Type B pancreatic cell (in vitro differentiated cells): ENCODE measurements at regions not wholly inside any gene's neighbourhood (a gene's known extent, or its start where the extent isn't known, plus 50 kb on each side); places are given as distances from the start of the nearest gene placed in this dataset.

Experiments used
- DNase-seq: peaks from one replicate; pipeline ENCODE4 v3.0.0; 2021; ENCODE audit warnings: mixed read lengths; ENCODE audit not compliant: unreplicated experiment; ENCODE audit errors: extremely low spot score
- H3K27ac Mint-ChIP-seq: 2 replicates; pipeline ENCODE4 v1.8.0; 2021; ENCODE audit warnings: mild to moderate bottlenecking, mixed read lengths
- H3K27me3 Mint-ChIP-seq: 2 replicates; pipeline ENCODE4 v1.8.0; 2021; ENCODE audit warnings: mixed read lengths
- H3K36me3 Mint-ChIP-seq: 2 replicates; pipeline ENCODE4 v1.8.0; 2021; ENCODE audit warnings: mixed read lengths
- H3K4me1 Mint-ChIP-seq: one replicate; pipeline ENCODE4 v1.8.0; 2021; ENCODE audit warnings: mixed read lengths; ENCODE audit not compliant: unreplicated experiment
- H3K4me3 Mint-ChIP-seq: 2 replicates; pipeline ENCODE4 v1.8.0; 2021; ENCODE audit warnings: mild to moderate bottlenecking, mixed read lengths
- H3K9me3 Mint-ChIP-seq: 2 replicates; pipeline ENCODE4 v1.8.0; 2021; ENCODE audit warnings: mixed read lengths
- TF ChIP-seq, protein P1 (sequence below): fragments of 200-600 bp; sonication (generic); conservative IDR thresholded peaks from 2 replicates; pipeline ENCODE4 v1.5.0; 2021; ENCODE audit warnings: antibody characterized with exemption, mild to moderate bottlenecking

DNA sequence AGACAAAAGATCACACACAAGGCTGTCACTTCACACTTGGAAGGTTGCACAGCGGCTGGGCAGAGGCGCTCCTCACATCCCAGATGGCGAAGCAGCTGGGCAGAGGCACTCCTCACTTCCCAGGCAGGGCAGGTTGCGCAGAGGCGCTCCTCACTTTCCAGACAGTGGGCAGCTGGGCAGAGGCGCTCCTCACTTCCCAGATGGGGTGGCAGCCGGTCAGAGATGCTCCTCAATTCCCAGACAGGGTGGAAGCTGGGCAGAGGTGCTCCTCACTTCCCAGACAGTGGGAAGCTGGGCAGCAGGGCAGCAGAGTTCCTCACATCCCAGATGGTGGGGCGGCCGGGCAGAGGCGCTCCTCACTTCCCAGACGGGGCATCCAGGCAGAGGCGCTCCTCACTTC lies 199.2 kb downstream of the RTL9 start:
- DNase-seq: no peak
- H3K4me1 Mint-ChIP-seq: no peaks in the 10 kb centered on the region
- H3K27me3 Mint-ChIP-seq: no peaks in the 10 kb centered on the region
- TF ChIP-seq, protein P1, sequence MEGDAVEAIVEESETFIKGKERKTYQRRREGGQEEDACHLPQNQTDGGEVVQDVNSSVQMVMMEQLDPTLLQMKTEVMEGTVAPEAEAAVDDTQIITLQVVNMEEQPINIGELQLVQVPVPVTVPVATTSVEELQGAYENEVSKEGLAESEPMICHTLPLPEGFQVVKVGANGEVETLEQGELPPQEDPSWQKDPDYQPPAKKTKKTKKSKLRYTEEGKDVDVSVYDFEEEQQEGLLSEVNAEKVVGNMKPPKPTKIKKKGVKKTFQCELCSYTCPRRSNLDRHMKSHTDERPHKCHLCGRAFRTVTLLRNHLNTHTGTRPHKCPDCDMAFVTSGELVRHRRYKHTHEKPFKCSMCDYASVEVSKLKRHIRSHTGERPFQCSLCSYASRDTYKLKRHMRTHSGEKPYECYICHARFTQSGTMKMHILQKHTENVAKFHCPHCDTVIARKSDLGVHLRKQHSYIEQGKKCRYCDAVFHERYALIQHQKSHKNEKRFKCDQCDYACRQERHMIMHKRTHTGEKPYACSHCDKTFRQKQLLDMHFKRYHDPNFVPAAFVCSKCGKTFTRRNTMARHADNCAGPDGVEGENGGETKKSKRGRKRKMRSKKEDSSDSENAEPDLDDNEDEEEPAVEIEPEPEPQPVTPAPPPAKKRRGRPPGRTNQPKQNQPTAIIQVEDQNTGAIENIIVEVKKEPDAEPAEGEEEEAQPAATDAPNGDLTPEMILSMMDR: no peak
- no peaks in the 10 kb centered on the region for H3K9me3 Mint-ChIP-seq
- no peak overlapping the region for H3K4me3 Mint-ChIP-seq
- no peak overlapping the region for H3K27ac Mint-ChIP-seq
- H3K36me3 Mint-ChIP-seq: no peaks in the 10 kb centered on the region

- TF ChIP-seq, protein P1: no peak
- no peak overlapping the region for H3K4me3 Mint-ChIP-seq
- no peaks in the 10 kb centered on the region for H3K27me3 Mint-ChIP-seq
- H3K9me3 Mint-ChIP-seq: no peaks in the 10 kb centered on the region
- no peaks in the 10 kb centered on the region for H3K36me3 Mint-ChIP-seq
- no peak overlapping the region for H3K27ac Mint-ChIP-seq
- no peak for DNase-seq
- H3K4me1 Mint-ChIP-seq: no peaks in the 10 kb centered on the region
These were observed 199.8 kb downstream of the RTL9 start for GRCh38 chrX:110558406-110558805.

- TF ChIP-seq, protein P1: no peak
- DNase-seq: no peak
- no peaks in the 10 kb centered on the region for H3K9me3 Mint-ChIP-seq
- H3K27ac Mint-ChIP-seq: no peak overlapping the region
- no peaks in the 10 kb centered on the region for H3K4me1 Mint-ChIP-seq
- no peaks in the 10 kb centered on the region for H3K27me3 Mint-ChIP-seq
- no peak overlapping the region for H3K4me3 Mint-ChIP-seq
- H3K36me3 Mint-ChIP-seq: no peaks in the 10 kb centered on the region
These were observed 202.4 kb downstream of the RTL9 start for GRCh38 chrX:110561034-110561433.

DNA sequence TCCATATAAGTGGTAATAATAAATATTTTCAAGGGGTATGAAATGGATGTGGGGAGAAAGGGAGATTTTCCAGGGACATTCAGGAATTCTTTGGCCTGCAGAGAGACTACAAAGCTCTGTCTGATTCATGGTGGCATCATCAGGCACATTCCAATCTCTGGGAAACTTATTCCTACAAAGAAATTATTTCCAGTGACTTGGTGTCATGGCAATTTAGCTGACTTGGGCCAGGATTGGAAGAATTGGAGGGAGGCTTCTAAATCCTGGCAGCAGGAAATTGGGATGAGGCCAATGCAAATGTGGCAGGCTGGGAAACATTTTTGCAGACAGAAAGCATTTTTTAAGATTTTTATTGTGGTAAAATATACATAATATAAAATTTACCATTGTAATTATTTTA lies 204.6 kb downstream of the RTL9 start:
- Mint-ChIP-seq H3K4me3 (no peak overlapping the region), H3K36me3 (no peaks in the 10 kb centered on the region), H3K27me3 (no peaks in the 10 kb centered on the region), H3K27ac (no peak overlapping the region), H3K4me1 (no peaks in the 10 kb centered on the region), H3K9me3 (no peaks in the 10 kb centered on the region)
- TF ChIP-seq, protein P1: no peak
- no peak for DNase-seq

DNA sequence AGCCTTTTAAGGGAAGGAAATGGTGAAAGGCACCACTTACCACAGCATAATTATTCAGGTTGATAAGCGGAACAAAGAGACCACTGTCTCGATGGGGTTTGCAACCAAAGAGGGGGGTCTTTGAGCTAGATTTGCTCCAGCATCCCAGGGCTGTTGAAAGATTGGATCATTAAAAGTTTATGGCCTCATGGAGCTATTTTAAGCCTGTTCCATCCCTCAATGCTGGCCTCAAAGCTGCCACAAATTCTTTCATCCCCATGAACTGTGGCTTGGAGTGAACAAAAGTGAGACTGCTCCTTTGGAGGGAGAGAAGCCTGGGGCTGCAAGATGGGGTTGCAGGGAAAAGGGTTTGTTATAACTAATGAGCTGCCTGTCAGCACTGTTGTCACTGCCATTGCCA lies 209.8 kb downstream of the RTL9 start:
- Mint-ChIP-seq H3K27ac (no peak overlapping the region), H3K27me3 (no peaks in the 10 kb centered on the region), H3K4me1 (peaks cover 18% of the 10 kb centered on the region), H3K36me3 (no peaks in the 10 kb centered on the region), H3K9me3 (no peaks in the 10 kb centered on the region), H3K4me3 (peak overlapping the region; percentile 17)
- TF ChIP-seq, protein P1: no peak
- DNase-seq: no peak

- TF ChIP-seq, protein P1: no peak
- Mint-ChIP-seq H3K4me3 (no peak overlapping the region), H3K36me3 (no peaks in the 10 kb centered on the region), H3K27ac (no peak overlapping the region), H3K4me1 (peaks cover 22% of the 10 kb centered on the region), H3K27me3 (no peaks in the 10 kb centered on the region), H3K9me3 (no peaks in the 10 kb centered on the region)
- DNase-seq: no peak
These were observed 210.9 kb downstream of the RTL9 start for GRCh38 chrX:110569506-110569905.
